ENCODE measurements at regions not wholly inside any gene's neighbourhood (a gene's known extent, or its start where the extent isn't known, plus 50 kb on each side); places are given as distances from the start of the nearest gene placed in this dataset.
"Not testable (repeated sequence)": the region's sequence is repeated elsewhere in the genome, so short reads cannot be mapped to it uniquely, and the experiment has no call there.

- H3K36me3 ChIP-seq (replicated peaks in 1 of 2; ENCODE audit: control insufficient read depth in 1 of 2, insufficient read depth in 2 of 2, low read length in 1 of 2); H3K79me2 ChIP-seq (ENCODE audit: insufficient read depth); H3K4me2 ChIP-seq; H3K9ac ChIP-seq; H2AFZ ChIP-seq (ENCODE audit: low read depth); H3K27me3 ChIP-seq (ENCODE audit: insufficient read depth); H3K4me1 ChIP-seq (ENCODE audit: control insufficient read depth in 1 of 2, insufficient read depth in 2 of 2, low read depth in 1 of 2, low read length in 1 of 2); POLR2A ChIA-PET; H4K20me1 ChIP-seq (ENCODE audit: insufficient read depth); H3F3A ChIP-seq (replicated peaks; ENCODE audit: insufficient read depth); CTCF ChIA-PET; H3K9me3 ChIP-seq; H3K9me2 ChIP-seq; H3K27ac ChIP-seq (ENCODE audit: low read depth in 2 of 2, low read length in 1 of 2); H3K4me3 ChIP-seq (ENCODE audit: low read depth in 2 of 2, low read length in 1 of 2); DNase-seq: not testable (repeated sequence)
- WGBS (ENCODE audit: low lambda C conversion rate), result 30% methylated on average over 4 of the region's 4 CpGs
These were observed 161.2 kb downstream of the CYP26A1 start for GRCh38 chr10:93234940-93235339.

- H3K4me2 ChIP-seq, result no peak overlapping the region
- ChIA-PET CTCF (interaction anchor here (1.4 kb wide), 1 partner anchor 12 kb away, joined by 4 read pairs; no protein-coding TSS in a partner anchor), POLR2A (no interaction called here)
- no peak overlapping the region for H3K9ac ChIP-seq
- H3K4me1 ChIP-seq (ENCODE audit: control insufficient read depth in 1 of 2, insufficient read depth in 2 of 2, low read depth in 1 of 2, low read length in 1 of 2), result no peaks in the 10 kb centered on the region
- H3K36me3 ChIP-seq (replicated peaks in 1 of 2; ENCODE audit: control insufficient read depth in 1 of 2, insufficient read depth in 2 of 2, low read length in 1 of 2), result no peaks in the 10 kb centered on the region
- no peaks in the 10 kb centered on the region for H3K9me3 ChIP-seq
- 36% methylated on average over 2 of the region's 3 CpGs for WGBS (ENCODE audit: low lambda C conversion rate)
- no peaks in the 10 kb centered on the region for H4K20me1 ChIP-seq (ENCODE audit: insufficient read depth)
- DNase-seq, result no peak
- no peak overlapping the region for H3K4me3 ChIP-seq (ENCODE audit: low read depth in 2 of 2, low read length in 1 of 2)
- no peaks in the 10 kb centered on the region for H3F3A ChIP-seq (replicated peaks; ENCODE audit: insufficient read depth)
- no peak overlapping the region for H3K27ac ChIP-seq (ENCODE audit: low read depth in 2 of 2, low read length in 1 of 2)
- no peak overlapping the region for H2AFZ ChIP-seq (ENCODE audit: low read depth)
- TF ChIP-seq YY1 (IDR thresholded peaks at IDR 0.05; ENCODE audit: low read depth), result no peak
- no peak for TF ChIP-seq JUND (IDR thresholded peaks at IDR 0.05)
- TF ChIP-seq MXI1 (IDR thresholded peaks at IDR 0.05; ENCODE audit: low read depth, low read length), result no peak
- H3K9me2 ChIP-seq, result no peaks in the 10 kb centered on the region
- H3K27me3 ChIP-seq (ENCODE audit: insufficient read depth), result no peaks in the 10 kb centered on the region
- H3K79me2 ChIP-seq (ENCODE audit: insufficient read depth), result no peaks in the 10 kb centered on the region
These were observed 162.0 kb downstream of the CYP26A1 start for GRCh38 chr10:93235686-93236085.

DNA sequence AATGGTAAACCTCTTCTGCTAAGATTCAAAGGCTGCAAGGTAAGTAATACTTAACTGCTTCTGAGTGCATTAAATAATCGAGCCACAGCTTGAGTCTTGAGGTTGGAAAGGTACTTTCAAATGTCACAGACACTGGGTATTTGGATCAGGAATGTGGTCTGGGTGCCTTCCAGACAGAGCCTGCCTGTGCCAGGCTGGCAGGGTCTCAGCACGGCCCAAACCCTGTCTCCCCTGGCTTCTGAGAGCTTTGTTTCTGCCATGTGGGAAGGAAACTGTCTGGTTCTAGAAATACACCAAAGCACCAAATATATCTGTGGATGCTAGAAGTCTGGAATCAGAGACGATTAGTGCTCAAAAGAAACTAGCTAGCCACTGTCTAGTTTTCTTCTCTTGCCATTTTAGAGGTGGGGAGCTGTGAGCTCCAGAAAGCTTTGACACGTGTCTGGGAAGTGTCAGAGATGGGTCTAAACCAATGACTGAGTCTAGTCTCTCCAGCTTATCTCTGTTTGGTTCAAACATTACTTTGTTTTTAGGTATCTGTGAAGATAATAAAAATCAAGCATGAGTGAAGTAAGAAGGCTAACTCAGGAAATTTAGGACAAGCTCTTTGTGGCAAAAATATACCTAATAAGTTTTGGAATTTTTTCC is 162.8 kb downstream of the CYP26A1 start:
- 18% methylated on average over 3 of the region's 4 CpGs for WGBS (ENCODE audit: low lambda C conversion rate)
- Histone ChIP-seq H3K36me3 (replicated peaks in 1 of 2; ENCODE audit: control insufficient read depth in 1 of 2, insufficient read depth in 2 of 2, low read length in 1 of 2) (no peaks in the 10 kb centered on the region), H3K4me3 (ENCODE audit: low read depth in 2 of 2, low read length in 1 of 2) (no peak overlapping the region), H3K4me2 (no peak overlapping the region), H3F3A (replicated peaks; ENCODE audit: insufficient read depth) (no peaks in the 10 kb centered on the region), H3K9me2 (no peaks in the 10 kb centered on the region), H3K27ac (ENCODE audit: low read depth in 2 of 2, low read length in 1 of 2) (no peak overlapping the region), H3K4me1 (ENCODE audit: control insufficient read depth in 1 of 2, insufficient read depth in 2 of 2, low read depth in 1 of 2, low read length in 1 of 2) (no peaks in the 10 kb centered on the region), H3K27me3 (ENCODE audit: insufficient read depth) (no peaks in the 10 kb centered on the region), H3K9me3 (no peaks in the 10 kb centered on the region), H3K79me2 (ENCODE audit: insufficient read depth) (no peaks in the 10 kb centered on the region), H3K9ac (no peak overlapping the region), H2AFZ (ENCODE audit: low read depth) (no peak overlapping the region), H4K20me1 (ENCODE audit: insufficient read depth) (no peaks in the 10 kb centered on the region)
- ChIA-PET POLR2A (no interaction called here), CTCF (interaction anchor here (0.8 to 1.4 kb wide), 2 partner anchors 11 to 12 kb away, joined by 3 to 4 read pairs; no protein-coding TSS in a partner anchor)
- DNase-seq, result no peak
- TF ChIP-seq CHD2 (IDR thresholded peaks at IDR 0.05; ENCODE audit: low read length, partially characterized antibody) (no peak), FOXM1 (IDR thresholded peaks at IDR 0.05; ENCODE audit: low read depth) (no peak), REST (IDR thresholded peaks at IDR 0.05; ENCODE audit: low read depth, low read length) (no peak), RXRA (IDR thresholded peaks at IDR 0.05; ENCODE audit: borderline replicate concordance, low read depth) (no peak), EP300 (IDR thresholded peaks at IDR 0.05; ENCODE audit: borderline replicate concordance in 1 of 2, low read depth in 1 of 2, low read length in 1 of 2) (no peak), RFX5 (IDR thresholded peaks at IDR 0.05; ENCODE audit: low read length) (no peak), NRF1 (IDR thresholded peaks at IDR 0.05; ENCODE audit: low read depth, low read length) (no peak), FOSL2 (IDR thresholded peaks at IDR 0.05; ENCODE audit: borderline replicate concordance, low read depth) (no peak), EZH2phosphoT487 (IDR thresholded peaks at IDR 0.05; ENCODE audit: borderline replicate concordance, low read depth) (no peak), RAD21 (IDR thresholded peaks at IDR 0.05; ENCODE audit: low read length) (no peak), SIN3A (IDR thresholded peaks at IDR 0.05; ENCODE audit: borderline replicate concordance, low read depth, low read length) (no peak), TCF12 (IDR thresholded peaks at IDR 0.05) (no peak)
- TF ChIP-seq, protein P1, sequence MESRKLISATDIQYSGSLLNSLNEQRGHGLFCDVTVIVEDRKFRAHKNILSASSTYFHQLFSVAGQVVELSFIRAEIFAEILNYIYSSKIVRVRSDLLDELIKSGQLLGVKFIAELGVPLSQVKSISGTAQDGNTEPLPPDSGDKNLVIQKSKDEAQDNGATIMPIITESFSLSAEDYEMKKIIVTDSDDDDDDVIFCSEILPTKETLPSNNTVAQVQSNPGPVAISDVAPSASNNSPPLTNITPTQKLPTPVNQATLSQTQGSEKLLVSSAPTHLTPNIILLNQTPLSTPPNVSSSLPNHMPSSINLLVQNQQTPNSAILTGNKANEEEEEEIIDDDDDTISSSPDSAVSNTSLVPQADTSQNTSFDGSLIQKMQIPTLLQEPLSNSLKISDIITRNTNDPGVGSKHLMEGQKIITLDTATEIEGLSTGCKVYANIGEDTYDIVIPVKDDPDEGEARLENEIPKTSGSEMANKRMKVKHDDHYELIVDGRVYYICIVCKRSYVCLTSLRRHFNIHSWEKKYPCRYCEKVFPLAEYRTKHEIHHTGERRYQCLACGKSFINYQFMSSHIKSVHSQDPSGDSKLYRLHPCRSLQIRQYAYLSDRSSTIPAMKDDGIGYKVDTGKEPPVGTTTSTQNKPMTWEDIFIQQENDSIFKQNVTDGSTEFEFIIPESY (IDR thresholded peaks at IDR 0.05; ENCODE audit: borderline replicate concordance, low read depth), result no peak
- TF ChIP-seq, protein P2, sequence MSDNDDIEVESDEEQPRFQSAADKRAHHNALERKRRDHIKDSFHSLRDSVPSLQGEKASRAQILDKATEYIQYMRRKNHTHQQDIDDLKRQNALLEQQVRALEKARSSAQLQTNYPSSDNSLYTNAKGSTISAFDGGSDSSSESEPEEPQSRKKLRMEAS (IDR thresholded peaks at IDR 0.05; ENCODE audit: low read depth), result no peak
